ENCODE measurements at regions not wholly inside any gene's neighbourhood (a gene's known extent, or its start where the extent isn't known, plus 50 kb on each side); places are given as distances from the start of the nearest gene placed in this dataset.
A peak's percentile ranks its signal among the peaks of the same experiment; 100 is the strongest.

DNA sequence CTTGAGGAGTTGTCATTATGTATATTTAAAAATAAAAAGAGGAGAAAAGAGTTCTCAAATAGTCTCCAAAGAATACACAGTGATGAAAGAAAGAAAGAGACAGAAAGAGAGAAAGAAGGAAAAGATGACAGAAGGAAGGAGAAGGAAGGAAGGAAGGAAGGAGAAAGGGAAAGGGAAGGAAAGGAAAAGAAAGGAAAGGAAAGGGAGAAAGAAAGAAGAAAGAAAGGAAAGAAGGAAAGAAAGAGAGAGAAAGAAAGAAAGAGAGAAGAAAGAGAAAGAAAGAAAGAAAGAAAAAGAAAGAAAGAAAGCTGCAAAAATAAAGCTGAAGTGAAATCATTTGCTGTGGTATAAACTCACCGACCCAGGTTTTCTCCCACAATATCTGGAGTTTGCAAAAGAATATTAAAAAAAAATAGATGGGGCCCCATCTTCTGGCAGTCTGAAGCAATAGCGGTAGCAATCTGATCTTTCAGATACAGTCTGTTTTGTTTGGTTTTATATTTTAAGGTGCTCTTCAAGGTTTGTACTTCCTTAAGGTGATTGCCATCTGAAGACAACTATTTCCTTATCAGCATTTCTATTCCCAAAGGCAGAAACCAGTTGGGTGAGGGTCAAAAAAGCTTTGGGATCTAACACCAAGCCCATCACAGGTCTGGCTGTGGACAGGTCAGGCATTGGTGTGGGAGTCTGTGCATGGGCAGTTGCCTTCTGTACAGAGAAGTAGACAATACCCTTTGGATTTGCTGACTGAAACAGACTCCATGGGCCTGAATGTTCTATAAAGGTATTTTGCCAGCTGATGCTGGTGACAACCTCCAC lies 160.4 kb downstream of the CPEB2 start:
- ChIA-PET CTCF (no interaction called here), POLR2A (ENCODE audit: low non-redundant PET) (no interaction called here)
- Histone ChIP-seq H3K27ac (ENCODE audit: low read depth, low read length, poor library complexity, severe bottlenecking) (peak overlapping the region; percentile 52), H3K36me3 (ENCODE audit: insufficient read depth, low read length, poor library complexity, severe bottlenecking) (no peaks in the 10 kb centered on the region), H3K9me3 (ENCODE audit: low read depth, low read length, poor library complexity, severe bottlenecking) (no peaks in the 10 kb centered on the region), H3K27me3 (replicated peaks; ENCODE audit: insufficient read depth, low read depth, low read length, poor library complexity) (no peaks in the 10 kb centered on the region), H3K4me3 (ENCODE audit: low read depth, low read length, poor library complexity, severe bottlenecking) (no peak overlapping the region), H3K4me1 (ENCODE audit: insufficient read depth, low read length, poor library complexity, severe bottlenecking) (peaks cover 17% of the 10 kb centered on the region)
- BruUV-seq (replicated peaks), result TSS peak; percentile 58
- TF ChIP-seq, protein P1, sequence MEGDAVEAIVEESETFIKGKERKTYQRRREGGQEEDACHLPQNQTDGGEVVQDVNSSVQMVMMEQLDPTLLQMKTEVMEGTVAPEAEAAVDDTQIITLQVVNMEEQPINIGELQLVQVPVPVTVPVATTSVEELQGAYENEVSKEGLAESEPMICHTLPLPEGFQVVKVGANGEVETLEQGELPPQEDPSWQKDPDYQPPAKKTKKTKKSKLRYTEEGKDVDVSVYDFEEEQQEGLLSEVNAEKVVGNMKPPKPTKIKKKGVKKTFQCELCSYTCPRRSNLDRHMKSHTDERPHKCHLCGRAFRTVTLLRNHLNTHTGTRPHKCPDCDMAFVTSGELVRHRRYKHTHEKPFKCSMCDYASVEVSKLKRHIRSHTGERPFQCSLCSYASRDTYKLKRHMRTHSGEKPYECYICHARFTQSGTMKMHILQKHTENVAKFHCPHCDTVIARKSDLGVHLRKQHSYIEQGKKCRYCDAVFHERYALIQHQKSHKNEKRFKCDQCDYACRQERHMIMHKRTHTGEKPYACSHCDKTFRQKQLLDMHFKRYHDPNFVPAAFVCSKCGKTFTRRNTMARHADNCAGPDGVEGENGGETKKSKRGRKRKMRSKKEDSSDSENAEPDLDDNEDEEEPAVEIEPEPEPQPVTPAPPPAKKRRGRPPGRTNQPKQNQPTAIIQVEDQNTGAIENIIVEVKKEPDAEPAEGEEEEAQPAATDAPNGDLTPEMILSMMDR (conservative IDR thresholded peaks at IDR 0.05; ENCODE audit: low read depth, low read length), result peak; percentile 70
- TF ChIP-seq EZH2 (IDR thresholded peaks at IDR 0.05; ENCODE audit: borderline replicate concordance, low read depth, low read length, poor library complexity, severe bottlenecking), result no peak
- intact Hi-C loops (cut with micrococcal nuclease; ENCODE audit: unreplicated experiment), result loop anchor here (5.0 kb wide), 3 partner anchors 105 to 1505 kb away; no protein-coding TSS in a partner anchor
- peak; percentile 67 for DNase-seq (ENCODE audit: low spot score)

GRCh38 chr4:15163284-15163645 lies 161.0 kb downstream of the CPEB2 start:
- intact Hi-C loops (cut with micrococcal nuclease; ENCODE audit: unreplicated experiment), result loop anchor here (5.0 kb wide), 3 partner anchors 106 to 1506 kb away; no protein-coding TSS in a partner anchor

DNA sequence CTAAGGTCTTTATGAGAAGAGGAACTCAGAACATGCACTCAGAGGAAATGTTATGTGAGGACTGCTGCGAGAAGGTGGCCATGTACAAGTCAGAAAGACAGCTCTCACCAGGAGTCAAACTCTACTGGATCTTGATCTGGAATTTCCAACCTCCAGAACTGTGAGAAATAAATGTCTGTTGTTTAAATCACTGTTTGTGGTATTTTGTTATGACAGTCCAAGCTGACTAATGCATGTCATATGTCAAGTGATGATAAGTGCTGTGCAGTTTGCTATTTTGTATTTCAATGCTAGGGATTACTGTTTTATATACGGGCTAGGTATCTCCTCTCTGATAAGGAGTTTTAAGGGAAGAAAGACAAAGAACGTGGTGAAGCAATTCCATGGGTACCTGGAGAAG lies 162.3 kb downstream of the CPEB2 start:
- TF ChIP-seq, protein P1 (conservative IDR thresholded peaks at IDR 0.05; ENCODE audit: low read depth, low read length), result no peak
- no peak for TF ChIP-seq EZH2 (IDR thresholded peaks at IDR 0.05; ENCODE audit: borderline replicate concordance, low read depth, low read length, poor library complexity, severe bottlenecking)
- Histone ChIP-seq H3K27me3 (replicated peaks; ENCODE audit: insufficient read depth, low read depth, low read length, poor library complexity) (no peaks in the 10 kb centered on the region), H3K36me3 (ENCODE audit: insufficient read depth, low read length, poor library complexity, severe bottlenecking) (no peaks in the 10 kb centered on the region), H3K27ac (ENCODE audit: low read depth, low read length, poor library complexity, severe bottlenecking) (no peak overlapping the region), H3K4me1 (ENCODE audit: insufficient read depth, low read length, poor library complexity, severe bottlenecking) (peaks cover 17% of the 10 kb centered on the region), H3K9me3 (ENCODE audit: low read depth, low read length, poor library complexity, severe bottlenecking) (no peaks in the 10 kb centered on the region), H3K4me3 (ENCODE audit: low read depth, low read length, poor library complexity, severe bottlenecking) (no peak overlapping the region)
- ChIA-PET POLR2A (ENCODE audit: low non-redundant PET) (no interaction called here), CTCF (no interaction called here)
- BruUV-seq (replicated peaks), result no TSS peak
- no peak for DNase-seq (ENCODE audit: low spot score)
- intact Hi-C loops (cut with micrococcal nuclease; ENCODE audit: unreplicated experiment), result loop anchor here (5.0 kb wide), 3 partner anchors 107 to 1507 kb away; no protein-coding TSS in a partner anchor

More at GRCh38 chr4:15163284-15163645, 161.0 kb downstream of the CPEB2 start:
- peaks cover 17% of the 10 kb centered on the region for H3K4me1 ChIP-seq (ENCODE audit: insufficient read depth, low read length, poor library complexity, severe bottlenecking)
- H3K9me3 ChIP-seq (ENCODE audit: low read depth, low read length, poor library complexity, severe bottlenecking), result no peaks in the 10 kb centered on the region
- CTCF ChIA-PET, result no interaction called here
- H3K27me3 ChIP-seq (replicated peaks; ENCODE audit: insufficient read depth, low read depth, low read length, poor library complexity), result no peaks in the 10 kb centered on the region
- no peak for TF ChIP-seq EZH2 (IDR thresholded peaks at IDR 0.05; ENCODE audit: borderline replicate concordance, low read depth, low read length, poor library complexity, severe bottlenecking)
- TF ChIP-seq, protein P1 (conservative IDR thresholded peaks at IDR 0.05; ENCODE audit: low read depth, low read length), result no peak
- DNase-seq (ENCODE audit: low spot score), result no peak
- no peaks in the 10 kb centered on the region for H3K36me3 ChIP-seq (ENCODE audit: insufficient read depth, low read length, poor library complexity, severe bottlenecking)
- H3K27ac ChIP-seq (ENCODE audit: low read depth, low read length, poor library complexity, severe bottlenecking), result no peak overlapping the region
- POLR2A ChIA-PET (ENCODE audit: low non-redundant PET), result no interaction called here
- no TSS peak for BruUV-seq (replicated peaks)
- H3K4me3 ChIP-seq (ENCODE audit: low read depth, low read length, poor library complexity, severe bottlenecking), result no peak overlapping the region

Measured in A673 (cell line).